Smooth muscle cell (in vitro differentiated cells): ENCODE measurements at regions not wholly inside any gene's neighbourhood (a gene's known extent, or its start where the extent isn't known, plus 50 kb on each side); places are given as distances from the start of the nearest gene placed in this dataset. TPM values are rescaled to one million over a fixed set of nuclear protein-coding genes. Genes with fewer than 3 reads are reported as not detected.

Experiments used
- DNase-seq: peaks from one replicate; lab custom pipeline; 2025; ENCODE audit not compliant: unreplicated experiment; lab: John Stamatoyannopoulos, UW
- H2AFZ ChIP-seq: fragments of 200-600 bp; sonication (generic); 2 replicates; pipeline ENCODE4 v1.6.0; 2016; ENCODE audit warnings: antibody characterized with exemption, low read depth, mild to moderate bottlenecking
- H3F3A ChIP-seq: fragments of 200-600 bp; sonication (generic); 2 replicates; pipeline ENCODE4 v1.6.0; 2017; ENCODE audit warnings: antibody characterized with exemption, low read depth
- H3K27ac ChIP-seq: fragments of 200-600 bp; sonication (generic); 2 replicates; pipeline ENCODE4 v1.5.1; 2016; ENCODE audit warnings: low read depth, mild to moderate bottlenecking
- H3K27me3 ChIP-seq: fragments of 200-600 bp; sonication (generic); 2 replicates; pipeline ENCODE4 v1.6.1; 2016; ENCODE audit warnings: low read depth, mild to moderate bottlenecking
- H3K36me3 ChIP-seq: fragments of 200-600 bp; sonication (generic); 2 replicates; pipeline ENCODE4 v1.5.1; 2016; ENCODE audit warnings: low read depth
- H3K4me1 ChIP-seq: fragments of 200-600 bp; sonication (generic); 2 replicates; pipeline ENCODE4 v1.5.1; 2016; ENCODE audit warnings: low read depth
- H3K4me2 ChIP-seq: fragments of 200-600 bp; sonication (generic); 2 replicates; pipeline ENCODE4 v1.6.0; 2016; ENCODE audit warnings: mild to moderate bottlenecking
- H3K4me3 ChIP-seq: fragments of 200-600 bp; sonication (generic); 2 replicates; pipeline ENCODE4 v1.5.1; 2016; ENCODE audit warnings: mild to moderate bottlenecking
- H3K79me2 ChIP-seq: fragments of 200-600 bp; sonication (generic); 2 replicates; pipeline ENCODE4 v1.6.0; 2016; ENCODE audit warnings: low read depth, mild to moderate bottlenecking
- H3K9ac ChIP-seq: fragments of 200-600 bp; sonication (generic); 2 replicates; pipeline ENCODE4 v1.6.0; 2016; ENCODE audit warnings: low read depth
- H3K9me3 ChIP-seq: fragments of 200-600 bp; sonication (generic); replicated peaks from 2 replicates; pipeline ENCODE4 v1.5.1; 2016; ENCODE audit warnings: low read depth
- H4K20me1 ChIP-seq: fragments of 200-600 bp; sonication (generic); 2 replicates; pipeline ENCODE4 v1.6.0; 2016; ENCODE audit warnings: low read depth
- CTCF ChIP-seq: fragments of 200-600 bp; sonication (generic); IDR thresholded peaks from 2 replicates; pipeline ENCODE4 v1.5.1; 2017; ENCODE audit warnings: borderline replicate concordance, mild to moderate bottlenecking, antibody characterized with exemption; ENCODE audit not compliant: insufficient read depth, poor library complexity, severe bottlenecking
- WGBS: methylation state at CpG from one replicate; pipeline ENCODE4 v1.1.7; 2016; ENCODE audit warnings: low lambda C conversion rate; 5-methylcytosine and 5-hydroxymethylcytosine counted together
- small RNA-seq: library from RNA; depleted of rRNA; stranded (forward); fragments of <200 nt; gene quantifications from one replicate; pipeline ENCODE3, GENCODE V24; 2014

DNA sequence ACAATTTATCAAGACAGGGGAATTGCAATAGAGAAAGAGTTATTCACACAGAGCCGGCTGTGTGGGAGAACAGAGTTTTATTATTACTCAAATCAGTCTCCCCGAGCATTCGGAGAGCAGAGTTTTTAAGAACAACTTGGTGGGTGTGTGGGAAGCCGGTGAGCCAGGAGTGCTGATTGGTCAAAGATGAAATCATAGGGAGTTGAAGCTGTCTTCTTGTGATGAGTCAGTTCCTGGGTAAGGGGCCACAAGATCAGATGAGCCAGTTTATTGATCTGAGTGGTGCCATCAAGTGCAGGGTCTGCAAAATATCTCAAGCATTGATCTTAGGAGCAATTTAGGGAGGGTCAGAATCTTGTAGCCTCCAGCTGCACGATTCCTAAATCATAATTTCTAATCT lies 50.0 kb upstream of the ECI2 start:
- Histone ChIP-seq H3K36me3 (no peaks in the 10 kb centered on the region), H3K27me3 (no peaks in the 10 kb centered on the region)
- 65% methylated on average over 5 of the region's 5 CpGs for WGBS

More for the DNA sequence above, 50.0 kb upstream of the ECI2 start:
- Histone ChIP-seq H3K9me3 (no peaks in the 10 kb centered on the region), H3K4me1 (no peaks in the 10 kb centered on the region), H2AFZ (no peak overlapping the region), H3K9ac (no peak overlapping the region), H3K79me2 (no peaks in the 10 kb centered on the region), H4K20me1 (no peaks in the 10 kb centered on the region), H3F3A (no peaks in the 10 kb centered on the region), H3K4me2 (no peak overlapping the region), H3K4me3 (no peak overlapping the region), H3K27ac (no peak overlapping the region)
- no peak for DNase-seq
- no peak for TF ChIP-seq CTCF

Small RNA genes in the stretch of these regions (small RNA-seq; reads per million reads assigned to genes)
- gene AL133393.1 (not detected), gene RNA5SP202 (19.4 reads per million, percentile 88 among the genes with 10 or more reads in this experiment)
